ENCODE measurements at regions not wholly inside any gene's neighbourhood (a gene's known extent, or its start where the extent isn't known, plus 50 kb on each side); places are given as distances from the start of the nearest gene placed in this dataset.

- no peak for TF ChIP-seq CTCF (IDR thresholded peaks at IDR 0.05; ENCODE audit: extremely low read depth in 1 of 2, insufficient read depth in 1 of 2, low read depth in 1 of 2, low read length in 2 of 2)
- no peak for TF ChIP-seq JUN (IDR thresholded peaks at IDR 0.05; ENCODE audit: borderline replicate concordance, insufficient read depth, insufficient read length, low read depth)
- no peak for TF ChIP-seq POLR2AphosphoS5 (IDR thresholded peaks at IDR 0.05; ENCODE audit: insufficient read depth, low read depth, low read length)
- TF ChIP-seq EZH2 (IDR thresholded peaks at IDR 0.05; ENCODE audit: borderline replicate concordance, low read depth, low read length, severe bottlenecking): no peak
Observed at GRCh38 chr2:155622443-155622842, 710.1 kb downstream of the NR4A2 start.
